Vagina (tissue), 2 donors: ENCODE measurements at regions not wholly inside any gene's neighbourhood (a gene's known extent, or its start where the extent isn't known, plus 50 kb on each side); places are given as distances from the start of the nearest gene placed in this dataset.
"Not testable (repeated sequence)": the region's sequence is repeated elsewhere in the genome, so short reads cannot be mapped to it uniquely, and the experiment has no call there.

Experiments used
- DNase-seq, 2 donors: peaks; one replicate each; pipeline ENCODE4 v3.0.0-alpha.2; 2017; ENCODE audit errors: extremely low spot score in 2 of 2
- H3K27ac ChIP-seq: fragments of 200-600 bp; sonication (generic); one replicate; pipeline ENCODE4 v1.5.1; 2019
- H3K27me3 ChIP-seq: fragments of 200-600 bp; sonication (generic); one replicate; pipeline ENCODE4 v1.5.1; 2019
- H3K36me3 ChIP-seq, 2 donors: fragments of 200-600 bp; sonication (generic); one replicate each; pipeline ENCODE4 v1.5.1; 2017 to 2019
- H3K4me1 ChIP-seq: fragments of 200-600 bp; sonication (generic); one replicate; pipeline ENCODE4 v1.5.1; 2019
- H3K4me3 ChIP-seq, 2 donors: fragments of 200-600 bp; sonication (generic); 1 replicate in 1 of 2; 2 replicates in 1 of 2; pipeline ENCODE4 v1.5.1; 2016 to 2019
- H3K9me3 ChIP-seq: fragments of 200-600 bp; sonication (generic); one replicate; pipeline ENCODE4 v1.5.1; 2019
- POLR2A ChIP-seq, 2 donors: fragments of 450-650 bp; IDR thresholded peaks; one replicate each; pipeline ENCODE4 v1.6.1; 2017; ENCODE audit warnings: antibody characterized with exemption in 2 of 2, mild to moderate bottlenecking in 2 of 2, moderate library complexity in 2 of 2
- POLR2AphosphoS5 ChIP-seq, 2 donors: sonication (generic); formaldehyde crosslinking; IDR thresholded peaks; one replicate each; pipeline ENCODE4 v1.9.0; 2017; ENCODE audit warnings: antibody characterized with exemption in 2 of 2, mild to moderate bottlenecking in 2 of 2, low read depth in 1 of 2; ENCODE audit not compliant: insufficient read depth in 1 of 2
- intact Hi-C: fragments of 100-400 bp; cut with DNase I; formaldehyde crosslinking; loops from one replicate; pipeline ENCODE4 v1.15.1; 2023
- TF ChIP-seq, protein P1 (sequence below), 3 experiments: fragments of 450-650 bp in 2 of 3; fragments of 200-600 bp in 1 of 3; sonication (generic) in 1 of 3; IDR thresholded peaks; one replicate each; pipeline ENCODE4 v1.5.1; 2017 to 2019; ENCODE audit warnings: antibody characterized with exemption in 3 of 3, mild to moderate bottlenecking in 2 of 3, moderate library complexity in 2 of 3

DNA sequence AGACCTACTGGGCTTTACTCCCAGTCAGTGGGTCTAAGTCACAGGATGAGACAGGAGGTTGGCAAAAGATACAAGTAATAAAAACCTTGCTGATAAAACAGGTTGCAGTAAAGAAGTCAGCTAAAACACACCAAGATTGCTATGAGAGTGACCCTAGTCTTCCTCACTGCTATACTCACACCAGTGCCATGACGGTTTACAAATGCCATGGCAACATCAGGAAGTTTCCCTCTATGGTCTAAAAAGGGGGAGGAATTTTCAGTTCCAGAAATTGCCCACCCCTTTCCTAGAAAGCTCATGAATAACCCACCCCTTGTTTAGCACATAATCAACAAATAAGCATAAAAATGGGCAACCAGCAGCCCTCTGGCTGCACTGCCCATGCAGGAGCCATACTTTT lies 966.7 kb upstream of the ROBO1 start:
- no peak overlapping the region for H3K4me3 ChIP-seq
- H3K4me1 ChIP-seq, result no peaks in the 10 kb centered on the region
- intact Hi-C loops, result no loop called here
- no peak overlapping the region for H3K27ac ChIP-seq
- no peaks in the 10 kb centered on the region for H3K9me3 ChIP-seq
- TF ChIP-seq POLR2A (IDR thresholded peaks at IDR 0.05) (no peak), POLR2AphosphoS5 (IDR thresholded peaks at IDR 0.05; ENCODE audit: insufficient read depth in 1 of 2, low read depth in 1 of 2) (no peak)
- TF ChIP-seq, protein P1, sequence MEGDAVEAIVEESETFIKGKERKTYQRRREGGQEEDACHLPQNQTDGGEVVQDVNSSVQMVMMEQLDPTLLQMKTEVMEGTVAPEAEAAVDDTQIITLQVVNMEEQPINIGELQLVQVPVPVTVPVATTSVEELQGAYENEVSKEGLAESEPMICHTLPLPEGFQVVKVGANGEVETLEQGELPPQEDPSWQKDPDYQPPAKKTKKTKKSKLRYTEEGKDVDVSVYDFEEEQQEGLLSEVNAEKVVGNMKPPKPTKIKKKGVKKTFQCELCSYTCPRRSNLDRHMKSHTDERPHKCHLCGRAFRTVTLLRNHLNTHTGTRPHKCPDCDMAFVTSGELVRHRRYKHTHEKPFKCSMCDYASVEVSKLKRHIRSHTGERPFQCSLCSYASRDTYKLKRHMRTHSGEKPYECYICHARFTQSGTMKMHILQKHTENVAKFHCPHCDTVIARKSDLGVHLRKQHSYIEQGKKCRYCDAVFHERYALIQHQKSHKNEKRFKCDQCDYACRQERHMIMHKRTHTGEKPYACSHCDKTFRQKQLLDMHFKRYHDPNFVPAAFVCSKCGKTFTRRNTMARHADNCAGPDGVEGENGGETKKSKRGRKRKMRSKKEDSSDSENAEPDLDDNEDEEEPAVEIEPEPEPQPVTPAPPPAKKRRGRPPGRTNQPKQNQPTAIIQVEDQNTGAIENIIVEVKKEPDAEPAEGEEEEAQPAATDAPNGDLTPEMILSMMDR (IDR thresholded peaks at IDR 0.05), result no peak
- no peaks in the 10 kb centered on the region for H3K27me3 ChIP-seq
- H3K36me3 ChIP-seq, result no peaks in the 10 kb centered on the region
- no peak for DNase-seq

DNA sequence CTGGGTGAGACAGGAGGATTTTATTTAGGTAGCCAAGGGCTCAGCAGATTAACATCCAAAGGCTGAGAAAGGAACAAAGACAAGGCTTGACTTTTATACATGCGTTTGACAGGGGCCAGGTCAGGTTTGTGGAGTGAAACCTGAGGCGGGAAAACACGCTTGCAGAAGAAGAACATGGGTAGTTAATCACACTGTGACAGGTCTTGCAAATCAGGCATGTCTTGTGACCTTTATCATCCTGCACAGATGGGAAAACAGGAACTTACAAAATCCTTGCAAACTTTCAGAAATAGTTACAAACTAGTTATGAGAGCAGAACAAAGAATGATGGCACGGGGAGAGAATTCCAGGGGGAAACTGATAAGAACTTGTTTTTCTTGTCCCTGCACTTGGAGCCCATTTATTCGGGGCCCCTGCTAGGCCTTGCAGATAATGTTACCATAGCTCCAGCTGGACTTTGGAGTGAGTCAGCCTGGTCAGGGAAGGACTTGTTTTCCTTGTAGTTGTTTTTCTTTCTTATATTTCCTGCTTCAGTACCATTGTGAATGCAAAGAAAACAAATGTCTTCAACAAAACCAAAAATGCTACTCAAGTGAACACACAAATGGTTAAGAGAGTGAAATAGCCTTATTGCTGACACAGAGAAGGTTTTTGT lies 965.9 kb upstream of the ROBO1 start:
- no peak for TF ChIP-seq POLR2A (IDR thresholded peaks at IDR 0.05)
- TF ChIP-seq, protein P1 (IDR thresholded peaks at IDR 0.05), result no peak
- no peaks in the 10 kb centered on the region for H3K27me3 ChIP-seq
- no peaks in the 10 kb centered on the region for H3K4me1 ChIP-seq
- H3K27ac ChIP-seq, result no peak overlapping the region
- intact Hi-C loops, result no loop called here
- H3K36me3 ChIP-seq, result no peaks in the 10 kb centered on the region
- no peaks in the 10 kb centered on the region for H3K9me3 ChIP-seq
- no peak for DNase-seq
- H3K4me3 ChIP-seq, result no peak overlapping the region

DNA sequence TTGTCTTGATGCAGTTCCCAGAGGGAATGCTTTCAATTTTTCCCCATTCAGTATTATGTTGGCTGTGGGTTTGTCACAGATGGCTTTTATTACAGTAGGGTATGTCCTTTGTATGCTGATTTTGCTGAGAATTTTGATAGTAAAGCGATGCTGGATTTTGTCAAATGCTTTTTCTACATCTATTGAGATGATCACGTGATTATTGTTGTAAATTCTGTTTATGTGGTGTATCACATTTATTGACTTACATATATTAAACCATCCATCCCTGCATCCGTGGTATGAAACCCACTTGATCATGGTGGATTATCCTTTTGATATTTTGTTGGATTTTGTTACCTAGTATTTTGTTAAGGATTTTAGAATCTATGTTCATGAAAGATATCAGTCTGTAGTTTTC lies 959.8 kb upstream of the ROBO1 start:
- H3K4me1 ChIP-seq, H3K4me3 ChIP-seq, intact Hi-C loops, DNase-seq, H3K27me3 ChIP-seq, H3K36me3 ChIP-seq, H3K27ac ChIP-seq, H3K9me3 ChIP-seq: not testable (repeated sequence)

DNA sequence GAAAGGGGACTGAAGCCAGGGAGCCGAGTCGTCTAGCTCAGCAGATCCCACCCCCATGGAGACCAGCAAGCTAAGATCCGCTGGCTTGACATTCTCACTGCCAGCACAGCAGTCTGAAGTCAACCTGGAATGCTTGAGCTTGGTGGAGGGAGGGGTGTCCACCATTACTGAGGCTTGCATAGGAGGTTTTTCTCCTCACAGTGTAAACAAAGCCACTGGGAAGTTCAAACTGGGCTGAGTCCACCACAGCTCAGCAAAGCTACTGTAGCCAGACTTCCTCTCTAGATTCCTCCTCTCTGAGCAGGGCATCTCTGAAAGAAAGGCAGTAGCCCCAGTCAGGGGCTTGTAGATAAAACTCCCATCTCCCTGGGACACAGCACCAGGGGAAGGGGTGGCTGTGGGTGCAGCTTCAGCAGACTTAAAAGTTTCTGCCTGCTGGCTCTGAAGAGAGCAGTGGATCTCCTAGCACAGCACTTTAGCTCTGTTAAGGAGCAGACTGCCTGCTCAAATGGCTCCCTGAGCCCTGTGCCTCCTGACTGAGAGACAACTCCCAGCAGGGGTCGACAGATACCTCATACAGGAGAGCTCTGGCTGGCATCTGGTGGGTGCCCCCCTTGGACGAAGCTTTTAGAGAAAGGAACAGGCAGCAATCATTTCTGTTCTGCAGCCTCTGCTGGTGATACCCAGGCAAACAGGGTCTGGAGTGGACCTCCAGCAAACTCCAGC lies 942.0 kb upstream of the ROBO1 start:
- H3K27ac ChIP-seq, H3K4me1 ChIP-seq, H3K4me3 ChIP-seq, H3K9me3 ChIP-seq, DNase-seq, H3K36me3 ChIP-seq, intact Hi-C loops, H3K27me3 ChIP-seq: not testable (repeated sequence)

DNA sequence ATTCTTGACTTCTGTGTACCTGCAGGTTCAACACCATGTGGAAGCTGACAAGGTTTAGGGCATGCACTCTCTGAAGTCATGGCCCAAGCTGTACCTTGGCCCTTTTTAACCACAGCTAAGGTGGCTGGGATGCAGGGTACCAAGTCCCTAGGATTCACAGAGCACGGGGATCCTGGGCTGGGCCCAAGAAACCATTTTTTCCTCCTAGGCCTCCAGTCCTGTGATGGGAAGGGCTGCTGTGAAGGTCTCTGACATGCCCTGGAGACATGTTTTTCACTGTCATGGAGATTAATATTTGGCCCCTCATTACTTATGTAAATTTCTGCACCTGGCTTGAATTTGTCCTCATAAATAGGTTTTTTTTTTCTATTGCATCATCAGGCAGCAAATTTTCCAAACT lies 937.5 kb upstream of the ROBO1 start:
- intact Hi-C loops, result no loop called here
- no peak for DNase-seq
- H3K9me3 ChIP-seq, result no peaks in the 10 kb centered on the region
- no peak overlapping the region for H3K4me3 ChIP-seq
- no peaks in the 10 kb centered on the region for H3K36me3 ChIP-seq
- TF ChIP-seq, protein P1 (IDR thresholded peaks at IDR 0.05), result no peak
- no peak for TF ChIP-seq POLR2A (IDR thresholded peaks at IDR 0.05)
- no peaks in the 10 kb centered on the region for H3K4me1 ChIP-seq
- no peak overlapping the region for H3K27ac ChIP-seq
- H3K27me3 ChIP-seq, result no peaks in the 10 kb centered on the region

DNA sequence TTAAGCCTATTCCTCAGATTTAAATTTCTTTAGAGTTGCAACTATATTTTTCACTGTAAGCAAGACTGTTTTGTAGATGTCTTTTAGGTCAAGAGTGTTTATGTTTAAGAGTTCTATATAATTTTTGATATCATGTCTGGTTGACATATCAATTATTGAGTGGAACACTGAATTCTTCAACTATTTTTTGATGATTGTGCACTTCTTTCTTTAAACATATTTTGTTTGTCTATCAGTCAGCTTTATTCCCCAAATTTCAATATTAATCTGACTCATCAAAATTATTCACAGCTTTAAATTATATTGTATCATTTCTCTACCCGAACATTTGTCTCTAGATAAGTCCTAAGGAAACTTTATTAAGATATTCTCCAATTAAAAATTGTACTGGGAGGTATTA lies 933.6 kb upstream of the ROBO1 start:
- no peak for DNase-seq
- H3K9me3 ChIP-seq, result no peaks in the 10 kb centered on the region
- TF ChIP-seq POLR2AphosphoS5 (IDR thresholded peaks at IDR 0.05; ENCODE audit: insufficient read depth in 1 of 2, low read depth in 1 of 2) (no peak), POLR2A (IDR thresholded peaks at IDR 0.05) (no peak)
- TF ChIP-seq, protein P1 (IDR thresholded peaks at IDR 0.05), result no peak
- no peak overlapping the region for H3K27ac ChIP-seq
- intact Hi-C loops, result no loop called here
- H3K4me3 ChIP-seq, result no peak overlapping the region
- H3K36me3 ChIP-seq, result no peaks in the 10 kb centered on the region
- H3K27me3 ChIP-seq, result no peaks in the 10 kb centered on the region
- no peaks in the 10 kb centered on the region for H3K4me1 ChIP-seq
